ENCODE measurements at regions not wholly inside any gene's neighbourhood (a gene's known extent, or its start where the extent isn't known, plus 50 kb on each side); places are given as distances from the start of the nearest gene placed in this dataset.
"Not testable (repeated sequence)": the region's sequence is repeated elsewhere in the genome, so short reads cannot be mapped to it uniquely, and the experiment has no call there.

DNA sequence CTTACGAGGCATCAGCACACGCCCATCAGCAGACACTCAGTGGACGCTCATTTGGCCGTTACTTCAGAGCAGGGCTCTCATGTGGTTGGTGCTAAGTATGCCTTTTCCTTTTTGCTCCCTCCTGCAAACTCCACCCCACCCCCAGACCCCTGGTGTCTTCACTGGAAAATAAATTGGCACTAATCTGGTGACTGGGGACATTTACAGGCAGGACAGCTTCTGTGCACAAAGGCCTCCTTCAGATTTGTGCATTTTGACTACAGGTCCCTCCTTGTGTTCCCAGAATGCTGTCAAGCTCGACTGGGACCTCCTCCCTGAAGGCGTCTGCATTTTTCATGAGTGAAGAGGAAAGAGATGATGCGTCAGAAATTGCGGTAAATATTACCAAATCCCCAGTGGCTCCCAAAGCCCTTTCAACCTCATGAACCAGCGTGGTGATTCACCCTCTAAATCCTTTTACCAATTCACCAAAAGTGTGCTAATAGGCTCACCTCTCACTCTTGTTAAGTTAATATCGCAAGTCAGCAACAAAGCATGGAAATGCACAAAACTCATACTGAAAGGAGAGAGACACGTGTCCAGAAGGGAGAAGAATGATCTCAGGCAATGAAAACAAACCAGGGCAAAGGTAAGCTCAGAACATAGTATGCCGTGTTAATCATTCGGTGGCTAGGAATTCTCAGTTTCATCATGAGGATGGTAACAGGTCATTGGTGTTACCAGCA lies 119.0 kb downstream of the NKX6-1 start:
- no peak for DNase-seq (ENCODE audit: low read depth)

DNA sequence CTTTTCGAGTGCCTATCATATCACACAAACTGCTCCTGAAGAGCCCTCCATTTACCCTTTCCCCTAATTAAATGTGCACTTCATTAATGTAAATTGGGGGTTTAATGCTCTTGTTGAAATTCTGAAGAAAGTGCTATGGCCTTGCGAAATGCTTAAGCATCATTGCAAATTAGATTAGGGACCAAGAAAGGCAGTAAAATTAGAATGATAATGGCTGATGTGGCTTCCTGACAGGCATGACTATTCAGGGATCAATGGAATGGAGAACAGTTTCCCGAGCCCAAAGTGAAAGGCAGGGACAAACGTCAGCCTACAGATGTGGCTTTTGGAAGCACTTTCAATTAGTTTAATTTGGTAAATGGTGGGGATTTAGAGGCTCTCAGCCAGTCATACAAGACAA lies 120.1 kb downstream of the NKX6-1 start:
- no peak for DNase-seq (ENCODE audit: low read depth)

DNA sequence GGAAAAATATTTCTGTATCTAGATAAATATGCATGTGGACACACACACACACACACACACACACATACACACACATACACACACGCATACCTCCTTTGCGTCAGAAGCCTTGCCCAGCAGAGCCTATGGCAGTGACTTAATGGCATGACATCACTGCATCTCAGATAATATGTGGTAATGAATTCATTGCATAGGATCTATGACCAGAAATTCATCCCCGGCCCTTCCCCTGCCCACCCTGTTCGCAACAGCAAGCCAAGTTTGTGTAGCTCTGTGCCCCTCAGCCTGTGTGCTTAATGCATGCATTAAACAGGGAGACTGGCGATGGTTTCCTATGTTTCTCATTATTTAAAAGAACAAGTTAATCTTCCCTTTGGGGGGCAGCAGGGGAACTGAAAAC lies 120.7 kb downstream of the NKX6-1 start:
- no peak for DNase-seq (ENCODE audit: low read depth)

DNA sequence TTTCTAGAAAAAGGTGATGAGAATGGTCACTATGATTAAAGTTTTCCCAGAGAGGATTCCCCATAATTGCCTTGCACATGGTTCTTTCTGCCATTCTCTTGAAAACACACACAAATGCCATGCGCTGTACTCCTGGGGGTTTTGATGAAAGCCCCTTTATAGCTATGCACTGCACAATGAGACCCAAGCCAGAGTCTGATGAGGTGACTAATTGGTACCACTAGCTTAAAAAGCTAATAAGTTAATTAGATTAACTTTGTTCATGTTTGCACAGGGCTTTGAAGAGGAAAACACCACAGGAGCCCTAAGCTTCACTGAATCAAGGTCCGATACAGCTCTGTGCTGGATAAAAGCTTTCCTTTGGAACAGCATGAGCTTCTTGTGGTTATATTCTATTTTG lies 132.2 kb downstream of the NKX6-1 start:
- no peak for DNase-seq (ENCODE audit: low read depth)

DNA sequence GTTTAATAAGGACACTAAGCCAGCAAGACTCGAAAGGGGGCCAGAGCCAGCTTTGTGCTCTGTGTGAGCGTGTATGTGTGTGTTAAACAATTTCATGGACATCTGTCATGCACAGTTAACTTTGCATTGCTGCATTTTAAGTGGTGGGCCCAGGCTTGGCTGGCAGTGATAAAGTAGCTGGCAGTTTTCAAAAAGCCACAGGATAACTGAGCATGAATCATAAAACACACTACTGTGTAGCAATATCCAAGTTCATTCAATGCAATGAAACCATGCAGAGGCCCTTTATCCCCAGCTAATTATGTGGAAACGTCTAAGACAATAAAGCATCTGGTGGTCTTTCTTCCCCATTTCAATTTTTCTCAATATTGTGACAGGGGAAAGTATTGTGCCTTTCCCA lies 132.9 kb downstream of the NKX6-1 start:
- DNase-seq (ENCODE audit: low read depth), result no peak

DNA sequence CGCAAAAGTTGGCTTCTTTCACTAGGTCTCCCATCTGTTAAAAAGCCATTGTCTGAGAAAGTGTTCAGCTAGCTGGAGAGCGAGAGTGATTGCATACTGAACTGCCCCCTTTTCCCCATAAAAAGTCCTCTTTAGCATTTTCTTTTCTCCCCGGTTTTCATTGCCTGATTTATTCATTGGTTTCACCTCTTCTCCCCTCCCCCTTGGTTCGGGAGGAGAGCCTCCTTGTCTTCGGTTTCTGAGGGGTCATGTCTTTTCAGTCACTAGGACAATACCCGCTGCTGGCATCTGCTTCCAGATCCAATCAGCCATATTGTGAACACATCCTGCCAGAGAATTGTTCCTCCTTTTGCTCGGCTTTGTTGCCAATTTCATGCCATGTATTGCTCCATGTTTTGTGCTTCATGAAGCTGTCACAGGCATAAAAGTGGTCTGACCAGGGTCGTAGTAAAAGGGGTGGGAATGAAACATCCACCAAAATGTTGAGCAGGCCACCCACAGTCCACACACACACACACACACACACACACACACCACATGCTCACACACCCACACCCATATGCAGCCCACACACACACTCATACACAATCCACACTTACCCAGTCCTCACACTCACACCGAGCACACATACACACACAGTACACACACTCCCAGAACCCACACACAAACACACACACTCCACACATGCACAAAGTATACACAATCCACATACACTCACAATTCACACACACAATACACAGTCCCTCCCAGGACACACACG lies 136.0 kb downstream of the NKX6-1 start:
- DNase-seq (ENCODE audit: low read depth), result no peak

DNA sequence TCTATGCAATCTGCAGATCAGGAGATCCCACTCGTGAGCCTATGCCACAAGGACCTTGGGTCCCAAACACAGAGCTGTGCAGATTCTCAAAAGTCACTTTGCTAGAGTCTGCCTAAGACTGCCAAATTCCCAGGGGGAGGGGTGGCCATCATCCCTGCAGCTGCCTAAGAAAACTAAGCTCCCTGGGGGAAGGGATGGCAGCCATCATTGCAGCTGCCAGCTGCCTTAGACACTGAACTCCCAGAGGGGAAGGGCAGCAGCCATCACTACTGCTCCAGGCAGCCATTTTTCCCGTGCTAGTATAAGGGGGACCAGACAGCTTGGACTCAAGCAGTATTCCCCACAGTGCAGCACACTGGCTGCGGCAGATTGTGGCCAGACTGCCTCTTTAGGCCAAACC lies 156.9 kb downstream of the NKX6-1 start:
- DNase-seq (ENCODE audit: low read depth), result no peak

DNA sequence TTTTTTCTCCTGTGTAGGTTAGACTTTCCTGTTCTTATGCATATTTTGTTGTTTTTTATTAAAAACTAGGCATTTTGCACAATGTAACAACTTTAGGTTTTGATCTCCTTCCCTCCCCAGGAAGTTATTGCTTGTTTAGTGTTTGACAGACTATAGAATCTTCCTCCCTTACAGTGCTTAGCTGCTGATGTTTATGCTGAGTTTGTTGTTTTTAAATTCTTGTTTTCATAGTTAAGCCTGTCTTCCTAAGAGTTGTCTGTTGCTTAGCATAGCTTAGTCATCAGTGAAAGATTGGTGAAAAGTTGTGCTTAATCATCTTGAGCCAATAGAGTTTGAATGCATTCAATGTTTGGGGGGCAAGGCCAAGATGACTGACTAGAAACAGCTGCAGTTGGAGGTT lies 157.5 kb downstream of the NKX6-1 start:
- no peak for DNase-seq (ENCODE audit: low read depth)

DNA sequence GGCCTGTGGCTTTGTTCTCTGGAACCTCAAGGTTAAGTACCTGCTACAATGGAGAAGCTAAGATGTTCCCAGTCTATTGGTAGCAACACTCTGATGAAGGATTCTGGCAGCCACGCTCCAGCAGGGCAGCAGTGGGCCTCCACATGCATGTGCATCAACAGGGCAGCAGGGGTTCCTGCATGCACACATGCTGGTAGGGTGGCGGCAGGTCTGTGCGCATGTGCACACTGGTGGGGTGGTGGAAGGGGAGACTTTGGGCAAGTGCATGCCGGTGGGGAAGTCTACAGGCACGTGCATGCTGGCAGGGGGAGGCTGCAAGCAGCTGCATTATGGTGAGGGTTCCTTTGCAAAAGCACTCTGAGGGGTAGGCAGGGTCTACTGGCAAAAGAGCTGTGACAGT lies 160.7 kb downstream of the NKX6-1 start:
- no peak for DNase-seq (ENCODE audit: low read depth)

DNA sequence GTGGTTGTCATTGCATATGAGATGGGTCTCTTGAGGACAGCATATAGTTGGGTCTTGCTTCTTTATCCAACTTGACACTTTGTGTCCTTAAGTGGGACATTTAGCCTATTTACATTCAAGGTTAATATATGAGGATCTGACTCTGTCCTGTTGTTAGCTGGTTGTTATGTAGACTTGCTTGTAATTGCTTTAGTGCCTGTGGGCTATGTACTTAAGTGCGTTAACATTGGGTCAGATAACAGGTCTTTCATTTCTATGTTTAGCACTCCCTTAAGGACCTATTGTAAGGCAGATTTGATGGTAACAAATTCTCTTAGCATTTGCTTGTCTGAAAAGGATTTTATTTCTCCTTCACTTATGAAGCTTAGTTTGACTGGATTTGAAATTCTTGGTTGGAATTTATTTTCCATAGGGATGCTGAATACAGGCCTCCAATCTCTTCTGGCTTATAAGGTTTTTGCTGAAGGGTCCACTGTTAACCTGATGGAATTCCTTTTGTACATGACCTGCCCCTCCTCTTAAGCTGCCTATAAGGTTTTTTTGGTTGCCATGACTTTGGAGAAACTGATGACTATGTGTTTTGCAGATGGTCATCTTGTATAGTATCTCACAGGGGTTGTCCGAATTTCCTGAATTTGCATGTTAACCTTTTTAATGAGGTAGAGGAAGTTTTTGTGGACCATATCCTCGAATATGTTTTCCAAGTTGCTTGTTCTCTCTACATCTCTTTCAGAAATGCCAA lies 162.0 kb downstream of the NKX6-1 start:
- no peak for DNase-seq (ENCODE audit: low read depth)

DNA sequence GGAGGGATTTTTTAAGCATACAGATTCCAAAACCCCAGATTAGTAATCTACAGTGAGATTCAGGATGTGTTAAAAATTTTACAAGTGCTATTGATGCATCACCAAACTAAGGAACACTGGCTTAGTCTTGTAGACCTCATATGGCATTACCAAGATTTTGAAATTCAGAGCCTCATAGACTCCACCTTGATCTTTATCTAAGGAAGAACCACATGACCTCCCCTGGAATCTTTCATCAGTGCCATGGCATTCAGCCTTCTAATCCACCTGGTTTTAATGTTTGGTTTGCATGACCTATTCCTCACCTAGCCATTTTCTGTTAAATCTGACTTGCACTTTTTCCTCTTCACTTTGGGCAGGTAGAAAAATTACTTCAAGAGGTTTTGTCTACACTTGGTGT lies 171.6 kb downstream of the NKX6-1 start:
- no peak for DNase-seq (ENCODE audit: low read depth)

DNA sequence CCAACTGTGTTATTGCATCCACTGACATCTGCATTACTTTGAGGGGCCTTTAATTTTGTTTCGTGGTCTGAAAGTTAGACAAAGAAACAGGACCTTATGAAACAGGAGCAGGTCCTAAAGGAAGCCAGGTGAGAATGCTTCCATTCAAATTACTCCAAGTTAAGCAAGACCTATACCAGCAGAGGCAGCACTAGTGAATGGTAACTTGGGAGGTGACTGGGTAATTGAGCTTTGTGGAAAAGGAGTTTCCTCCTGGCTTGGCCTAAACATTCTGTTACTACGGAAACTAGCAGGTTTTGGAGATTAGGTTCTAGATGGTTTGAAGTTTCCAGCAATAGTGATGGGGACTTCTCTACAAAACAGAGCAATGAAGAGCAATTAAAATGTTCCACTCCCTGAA lies 173.5 kb downstream of the NKX6-1 start:
- DNase-seq (ENCODE audit: low read depth), result no peak

DNA sequence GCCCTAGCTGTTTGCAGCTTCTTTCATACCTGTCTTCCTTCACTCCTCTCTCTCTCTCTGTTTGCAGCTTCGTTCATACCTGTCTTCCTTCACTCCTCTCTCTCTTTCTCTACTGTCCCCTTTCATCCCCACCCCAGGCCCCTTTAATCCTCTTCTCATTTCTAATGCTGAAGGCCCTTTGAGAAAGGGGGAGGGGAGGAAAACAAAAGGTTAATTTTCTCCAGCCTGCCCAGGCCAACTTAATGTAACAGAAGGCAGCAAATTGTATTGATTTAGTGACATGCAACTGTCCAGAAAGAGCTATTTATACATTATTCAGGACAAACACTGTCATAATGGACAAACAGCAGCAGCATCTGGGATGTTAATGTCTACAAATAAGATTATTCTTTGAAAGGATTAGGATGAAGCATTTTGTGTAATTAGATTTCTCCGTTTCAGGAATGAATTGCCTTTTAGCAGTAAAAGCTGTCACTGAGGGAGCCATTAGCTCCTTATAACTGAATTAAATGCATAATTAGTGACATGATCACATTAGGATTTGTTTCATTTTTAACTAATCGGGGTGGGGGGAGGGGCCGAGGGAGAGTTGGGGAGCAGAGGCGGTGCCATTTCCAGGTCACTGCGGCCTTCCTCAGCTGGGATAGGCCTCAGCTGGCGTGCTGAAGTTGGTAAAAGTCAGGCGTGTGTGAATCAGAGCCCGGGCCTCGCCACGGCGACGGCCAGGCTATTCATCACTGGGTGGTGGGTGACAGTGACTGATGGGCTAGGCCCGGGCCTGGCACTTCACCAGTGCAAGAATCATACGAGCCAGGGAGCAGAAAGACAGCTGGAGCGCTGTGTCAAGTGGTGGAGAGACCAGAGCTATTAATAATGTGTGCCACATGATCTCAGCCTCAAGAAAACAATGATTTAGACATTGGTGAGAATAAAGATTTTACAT lies 174.5 kb downstream of the NKX6-1 start:
- no peak for DNase-seq (ENCODE audit: low read depth)

DNA sequence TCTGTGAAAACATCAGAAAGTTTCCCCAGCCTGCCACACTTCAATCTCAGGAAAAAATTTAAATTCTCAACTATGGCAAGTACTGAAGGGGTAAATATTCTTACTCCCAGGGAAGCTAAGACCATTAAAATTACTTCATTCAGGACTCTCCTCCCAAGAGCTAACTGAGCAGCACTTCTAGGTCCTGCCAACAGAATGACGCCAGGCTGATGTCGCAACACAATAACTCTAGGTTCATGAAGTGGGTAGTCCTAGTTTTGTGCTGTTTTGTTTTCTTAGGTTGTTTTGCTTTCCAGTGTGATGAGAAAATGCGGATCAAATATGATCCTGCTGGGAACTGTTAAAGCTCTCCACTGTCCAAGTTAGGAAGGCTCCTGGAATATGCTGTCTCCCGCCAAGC lies 180.0 kb downstream of the NKX6-1 start:
- peak; percentile 64 for DNase-seq (ENCODE audit: low read depth)

DNA sequence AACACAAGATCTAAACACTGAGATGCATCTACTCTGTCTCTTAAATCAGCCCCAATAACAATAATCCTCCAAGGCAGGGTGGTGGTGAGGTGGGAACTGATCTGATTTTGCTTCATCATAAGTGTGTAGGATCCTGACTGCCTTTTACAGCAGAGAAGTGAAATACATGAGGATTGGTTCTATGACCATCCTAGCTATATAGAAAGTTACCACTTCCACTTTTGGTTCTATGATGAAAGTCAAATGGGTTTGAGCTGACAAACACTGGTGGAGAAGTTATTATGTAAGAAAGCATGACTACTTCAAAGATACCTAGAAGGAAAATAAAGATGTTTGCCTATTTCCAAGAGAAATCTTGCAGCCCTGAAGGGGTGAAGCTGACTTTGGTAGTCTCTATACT lies 181.6 kb downstream of the NKX6-1 start:
- DNase-seq (ENCODE audit: low read depth), result no peak

DNA sequence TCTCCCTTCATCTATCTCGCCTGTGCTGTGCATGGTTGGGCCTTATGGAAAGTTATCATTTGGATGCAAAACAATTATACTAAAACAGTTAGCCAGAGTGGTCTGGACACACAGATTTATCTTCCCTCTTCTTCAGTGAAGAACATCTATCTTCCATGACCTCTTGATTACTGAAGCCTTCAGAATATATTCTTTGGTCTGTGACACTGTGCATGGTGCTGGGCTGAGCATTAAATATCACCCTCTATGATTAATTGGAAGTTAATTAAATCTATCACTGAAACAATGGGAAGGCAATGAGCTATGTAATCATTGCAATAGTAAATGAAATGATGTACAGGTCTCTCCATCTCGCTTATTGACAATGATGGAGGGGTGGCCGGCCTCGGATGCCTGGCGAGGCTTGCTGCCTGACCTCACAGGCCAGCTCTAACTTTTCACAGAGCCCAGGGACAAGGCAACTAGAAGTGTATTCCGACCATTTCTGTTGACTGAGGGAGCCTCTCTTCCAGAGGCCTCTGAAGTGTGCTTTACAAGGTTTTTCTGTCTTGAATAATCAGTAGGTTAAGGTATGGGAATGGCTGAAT lies 186.6 kb downstream of the NKX6-1 start:
- DNase-seq (ENCODE audit: low read depth), result no peak

DNA sequence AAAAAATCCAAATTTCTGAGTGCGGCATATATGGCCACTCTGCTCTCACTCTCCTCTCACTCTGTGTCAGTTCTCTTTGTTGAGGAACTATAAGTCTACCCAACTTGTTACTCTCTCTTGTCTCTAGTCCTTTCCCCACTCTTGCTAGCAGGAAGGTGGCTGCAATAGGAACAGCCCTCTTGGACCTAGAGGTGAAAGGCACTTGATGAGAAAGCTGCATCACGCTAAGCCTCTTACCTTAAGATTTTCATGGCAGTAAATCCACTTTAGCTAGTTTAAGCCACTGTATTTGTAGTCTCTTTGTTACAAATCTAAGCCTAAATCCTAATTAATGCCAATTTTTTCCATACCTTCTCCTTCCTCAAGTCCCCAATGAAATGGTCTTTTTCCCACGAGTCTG lies 189.9 kb downstream of the NKX6-1 start:
- no peak for DNase-seq (ENCODE audit: low read depth)

DNA sequence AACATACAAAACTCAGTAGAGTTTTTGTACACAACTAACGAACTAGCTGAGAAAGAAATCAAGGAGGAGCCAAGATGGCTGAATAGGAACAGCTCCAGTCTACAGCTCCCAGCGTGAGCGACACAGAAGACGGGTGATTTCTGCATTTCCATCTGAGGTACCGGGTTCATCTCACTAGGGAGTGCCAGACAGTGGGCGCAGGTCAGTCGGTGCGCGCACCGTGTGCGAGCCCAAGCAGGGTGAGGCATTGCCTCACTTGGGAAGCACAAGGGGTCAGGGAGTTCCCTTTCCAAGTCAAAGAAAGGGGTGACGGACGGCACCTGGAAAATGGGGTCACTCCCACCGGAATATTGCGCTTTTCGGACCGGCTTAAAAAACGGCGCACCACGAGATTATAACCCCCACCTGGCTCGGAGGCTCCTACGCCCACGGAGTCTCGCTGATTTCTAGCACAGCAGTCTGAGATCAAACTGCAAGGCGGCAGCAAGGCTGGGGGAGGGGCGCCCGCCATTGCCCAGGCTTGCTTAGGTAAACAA lies 200.3 kb downstream of the NKX6-1 start:
- DNase-seq (ENCODE audit: low read depth), result not testable (repeated sequence)

DNA sequence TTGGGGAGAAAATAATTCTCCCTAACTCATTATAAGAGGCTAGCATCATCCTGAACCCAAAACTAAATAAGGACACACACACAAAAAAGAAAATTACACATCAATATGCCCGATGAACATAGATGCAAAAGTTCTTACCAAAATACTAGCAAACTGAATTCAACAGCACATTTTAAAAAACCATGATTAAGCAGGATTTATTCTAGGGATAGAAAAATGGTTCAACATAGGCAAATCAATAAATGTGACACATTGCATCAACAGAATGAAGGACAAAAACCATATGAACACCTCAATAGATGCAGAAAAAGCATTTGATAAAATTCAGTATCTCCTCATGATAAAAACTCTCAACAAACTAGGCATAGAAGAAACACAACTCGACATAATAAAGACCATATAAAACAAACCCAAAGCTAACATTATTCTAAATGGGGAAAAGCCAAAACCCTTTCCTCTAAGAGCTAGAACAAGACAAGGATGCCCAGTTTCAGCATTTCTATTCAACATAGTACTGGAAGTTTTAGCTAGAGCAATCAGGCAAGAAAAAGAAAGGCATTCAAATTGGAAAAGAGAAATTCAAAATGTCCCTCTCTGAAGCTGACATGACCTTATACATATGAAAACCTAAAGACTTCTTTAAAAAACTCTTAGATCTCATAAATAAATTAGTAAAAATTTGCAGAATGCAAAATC lies 200.9 kb downstream of the NKX6-1 start:
- no peak for DNase-seq (ENCODE audit: low read depth)

DNA sequence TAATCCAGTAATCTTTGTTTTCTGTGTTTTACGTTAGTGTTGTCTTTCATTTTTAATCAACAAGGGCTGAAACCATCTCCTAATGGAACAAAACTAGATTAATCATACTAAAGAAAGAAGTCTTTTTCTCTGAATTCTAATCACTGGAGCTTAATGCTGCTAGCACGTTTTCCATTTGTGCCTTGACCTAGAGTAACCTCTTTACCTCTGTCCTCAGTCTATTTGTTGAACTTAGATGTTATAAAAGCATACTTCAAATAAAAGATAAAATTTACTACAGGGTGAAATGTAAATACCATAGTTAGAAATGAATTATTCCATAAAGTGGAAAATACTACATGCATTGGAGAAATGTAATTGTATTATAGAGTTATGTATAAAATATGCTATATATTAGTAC lies 207.1 kb downstream of the NKX6-1 start:
- no peak for DNase-seq (ENCODE audit: low read depth)

Data from forelimb muscle (tissue), 1 donor.